Peyer's patch (tissue), 4 donors: ENCODE measurements at regions not wholly inside any gene's neighbourhood (a gene's known extent, or its start where the extent isn't known, plus 50 kb on each side); places are given as distances from the start of the nearest gene placed in this dataset.

Experiments
- DNase-seq, 3 donors: peaks; one replicate each; pipeline ENCODE4 v3.0.0-alpha.2; 2017 to 2019
- H3K27ac ChIP-seq, 4 donors: fragments of 200-600 bp; sonication (generic); one replicate each; pipeline ENCODE4 v1.5.1; 2016 to 2019
- H3K27me3 ChIP-seq, 2 donors: fragments of 200-600 bp; sonication (generic); one replicate each; pipeline ENCODE4 v1.5.1; 2019
- H3K36me3 ChIP-seq, 3 donors: fragments of 200-600 bp; sonication (generic); one replicate each; pipeline ENCODE4 v1.5.1; 2016 to 2019
- H3K4me1 ChIP-seq, 4 donors: fragments of 200-600 bp; sonication (generic); one replicate each; pipeline ENCODE4 v1.5.1; 2016 to 2019
- H3K4me3 ChIP-seq, 4 donors: fragments of 200-600 bp; sonication (generic); 1 replicate in 3 of 4; 2 replicates in 1 of 4; pipeline ENCODE4 v1.5.1; 2016 to 2019; ENCODE audit warnings: mild to moderate bottlenecking in 1 of 4
- H3K9me3 ChIP-seq, 4 donors: fragments of 200-600 bp; sonication (generic); one replicate each; pipeline ENCODE4 v1.5.1; 2016 to 2019; ENCODE audit warnings: mild to moderate bottlenecking in 1 of 4
- CTCF ChIP-seq, 6 experiments: fragments of 450-650 bp in 4 of 6; fragments of 200-600 bp in 2 of 6; sonication (generic) in 1 of 6; IDR thresholded peaks; one replicate each; pipeline ENCODE4 v1.5.1; 2017 to 2019; ENCODE audit warnings: antibody characterized with exemption in 6 of 6, mild to moderate bottlenecking in 3 of 6, moderate library complexity in 1 of 6
- POLR2A ChIP-seq, 2 donors: fragments of 450-650 bp; IDR thresholded peaks; one replicate each; pipeline ENCODE4 v1.5.1; 2017; ENCODE audit warnings: antibody characterized with exemption in 2 of 2, mild to moderate bottlenecking in 2 of 2, moderate library complexity in 2 of 2

GRCh38 chr3:103365467-103365866 lies 930.7 kb downstream of the ZPLD1 start:
- H3K4me3 ChIP-seq, result no peak overlapping the region
- TF ChIP-seq POLR2A (IDR thresholded peaks at IDR 0.05), result no peak
- TF ChIP-seq CTCF (IDR thresholded peaks at IDR 0.05), result no peak
- no peak for DNase-seq
- no peaks in the 10 kb centered on the region for H3K9me3 ChIP-seq
- no peaks in the 10 kb centered on the region for H3K36me3 ChIP-seq
- H3K4me1 ChIP-seq, result no peaks in the 10 kb centered on the region
- H3K27ac ChIP-seq, result no peak overlapping the region
- no peaks in the 10 kb centered on the region for H3K27me3 ChIP-seq

GRCh38 chr3:103367481-103367880 lies 932.7 kb downstream of the ZPLD1 start:
- no peak overlapping the region for H3K4me3 ChIP-seq
- no peaks in the 10 kb centered on the region for H3K27me3 ChIP-seq
- no peaks in the 10 kb centered on the region for H3K36me3 ChIP-seq
- no peak overlapping the region for H3K27ac ChIP-seq
- no peaks in the 10 kb centered on the region for H3K9me3 ChIP-seq
- H3K4me1 ChIP-seq, result no peaks in the 10 kb centered on the region
- TF ChIP-seq POLR2A (IDR thresholded peaks at IDR 0.05) (no peak), CTCF (IDR thresholded peaks at IDR 0.05) (no peak)
- DNase-seq, result no peak

DNA sequence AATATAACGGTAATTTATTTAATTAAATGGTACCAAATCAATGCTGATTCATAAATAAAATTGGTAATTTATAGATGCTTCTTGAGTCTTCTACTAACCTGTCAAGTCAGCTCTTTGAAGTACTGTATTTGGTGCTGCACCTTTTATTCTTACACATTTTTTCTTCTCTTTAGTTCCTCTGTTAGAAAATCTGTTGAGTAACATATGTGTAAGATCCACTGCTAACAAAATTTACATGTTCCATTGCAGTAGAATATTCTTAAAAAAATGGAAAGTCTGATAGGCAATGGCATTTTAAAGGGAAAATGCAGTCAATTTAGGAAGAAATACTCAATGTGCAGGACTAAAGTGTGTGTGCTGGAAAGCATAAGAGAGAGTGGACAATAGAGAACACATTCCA lies 936.6 kb downstream of the ZPLD1 start:
- DNase-seq, result no peak
- Histone ChIP-seq H3K36me3 (no peaks in the 10 kb centered on the region), H3K9me3 (no peaks in the 10 kb centered on the region), H3K4me1 (no peaks in the 10 kb centered on the region), H3K4me3 (no peak overlapping the region), H3K27ac (no peak overlapping the region), H3K27me3 (no peaks in the 10 kb centered on the region)
- no peak for TF ChIP-seq POLR2A (IDR thresholded peaks at IDR 0.05)
- TF ChIP-seq CTCF (IDR thresholded peaks at IDR 0.05), result no peak

GRCh38 chr3:103372031-103372430 lies 937.2 kb downstream of the ZPLD1 start:
- Histone ChIP-seq H3K27ac (no peak overlapping the region), H3K9me3 (no peaks in the 10 kb centered on the region), H3K36me3 (no peaks in the 10 kb centered on the region), H3K4me1 (no peaks in the 10 kb centered on the region), H3K4me3 (no peak overlapping the region), H3K27me3 (no peaks in the 10 kb centered on the region)
- no peak for TF ChIP-seq CTCF (IDR thresholded peaks at IDR 0.05)
- TF ChIP-seq POLR2A (IDR thresholded peaks at IDR 0.05), result no peak
- no peak for DNase-seq

- Histone ChIP-seq H3K27ac (no peak overlapping the region), H3K36me3 (no peaks in the 10 kb centered on the region), H3K4me3 (no peak overlapping the region), H3K9me3 (no peaks in the 10 kb centered on the region), H3K27me3 (no peaks in the 10 kb centered on the region), H3K4me1 (no peaks in the 10 kb centered on the region)
- DNase-seq, result no peak
- TF ChIP-seq POLR2A (IDR thresholded peaks at IDR 0.05) (no peak), CTCF (IDR thresholded peaks at IDR 0.05) (no peak)
These were observed 945.6 kb downstream of the ZPLD1 start for GRCh38 chr3:103380391-103380790.
